IMR-90 (cell line): ENCODE measurements at regions not wholly inside any gene's neighbourhood (a gene's known extent, or its start where the extent isn't known, plus 50 kb on each side); places are given as distances from the start of the nearest gene placed in this dataset.

ENCODE experiments used
- CTCF ChIP-seq: conservative IDR thresholded peaks from 2 replicates; pipeline ENCODE4 v1.5.1; 2012; ENCODE audit warnings: mild to moderate bottlenecking, low read depth, low read length, improper control_type of control experiment
- MAZ ChIP-seq: IDR thresholded peaks from 2 replicates; pipeline ENCODE4 v1.6.1; 2012; ENCODE audit warnings: low read depth, mild to moderate bottlenecking, low read length, improper control_type of control experiment, moderate library complexity, borderline replicate concordance
- POLR2A ChIP-seq: IDR thresholded peaks from 2 replicates; pipeline ENCODE4 v1.6.1; 2012; ENCODE audit warnings: mild to moderate bottlenecking, low read depth, low read length
- RCOR1 ChIP-seq: IDR thresholded peaks from 2 replicates; pipeline ENCODE4 v1.6.1; 2012; ENCODE audit warnings: mild to moderate bottlenecking, low read length, improper control_type of control experiment; ENCODE audit not compliant: insufficient replicate concordance
- RFX5 ChIP-seq: IDR thresholded peaks from 2 replicates; pipeline ENCODE4 v1.8.0; 2012; ENCODE audit warnings: low read depth, mild to moderate bottlenecking, low read length, moderate library complexity
- USF2 ChIP-seq: fragments of 150-350 bp; IDR thresholded peaks from 2 replicates; pipeline ENCODE4 v1.6.1; 2017; ENCODE audit warnings: mild to moderate bottlenecking, antibody characterized with exemption, low read length, low read depth

DNA sequence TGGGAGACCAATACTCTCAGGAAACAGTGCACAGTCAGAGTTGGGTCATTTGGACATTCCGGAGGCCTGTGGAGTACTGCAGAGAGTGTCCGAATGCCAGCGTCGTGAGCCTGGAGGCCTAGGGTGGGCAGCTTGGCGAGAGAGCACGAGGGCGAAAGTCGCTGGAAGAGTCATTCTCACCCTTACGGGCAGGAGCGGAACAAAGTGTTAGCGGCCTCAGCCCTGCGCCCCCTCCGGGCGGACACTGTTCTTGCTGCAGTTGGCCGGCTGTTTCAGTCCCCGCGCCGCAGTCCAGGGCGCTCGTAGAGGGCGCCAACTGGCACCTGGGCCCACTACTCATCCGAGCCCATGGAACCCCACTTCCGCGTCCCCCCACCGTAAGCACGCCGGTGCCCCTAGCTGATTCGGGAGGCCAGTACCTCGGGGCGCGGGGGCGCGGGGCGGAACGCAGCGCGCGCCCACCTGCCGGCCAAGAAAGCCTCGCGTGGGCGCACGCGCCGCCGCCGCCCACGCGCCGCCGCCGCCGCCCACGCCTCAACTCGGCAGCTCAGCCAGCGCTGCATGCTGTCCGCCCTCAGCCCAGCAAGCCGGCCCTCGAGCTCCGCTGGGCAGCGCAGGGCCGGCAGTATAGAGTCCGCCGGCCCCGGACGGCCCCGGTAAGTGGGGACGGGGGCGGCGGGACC, 99.7 kb upstream of the CCL21 start:
- TF ChIP-seq POLR2A, result no peak
- TF ChIP-seq MAZ, result no peak
- TF ChIP-seq RFX5, result no peak
- TF ChIP-seq RCOR1, result no peak
- no peak for TF ChIP-seq USF2
- TF ChIP-seq CTCF, result no peak
